GM18511 (cell line): ENCODE measurements at regions not wholly inside any gene's neighbourhood (a gene's known extent, or its start where the extent isn't known, plus 50 kb on each side); places are given as distances from the start of the nearest gene placed in this dataset.
"Not testable (repeated sequence)": the region's sequence is repeated elsewhere in the genome, so short reads cannot be mapped to it uniquely, and the experiment has no call there.

Source experiments
- ATAC-seq: cut with Tn5 transposase; IDR thresholded peaks from one replicate; pipeline ENCODE4 v1.9.1; 2021; ENCODE audit warnings: mild to moderate bottlenecking, moderate library complexity; ENCODE audit not compliant: unreplicated experiment

DNA sequence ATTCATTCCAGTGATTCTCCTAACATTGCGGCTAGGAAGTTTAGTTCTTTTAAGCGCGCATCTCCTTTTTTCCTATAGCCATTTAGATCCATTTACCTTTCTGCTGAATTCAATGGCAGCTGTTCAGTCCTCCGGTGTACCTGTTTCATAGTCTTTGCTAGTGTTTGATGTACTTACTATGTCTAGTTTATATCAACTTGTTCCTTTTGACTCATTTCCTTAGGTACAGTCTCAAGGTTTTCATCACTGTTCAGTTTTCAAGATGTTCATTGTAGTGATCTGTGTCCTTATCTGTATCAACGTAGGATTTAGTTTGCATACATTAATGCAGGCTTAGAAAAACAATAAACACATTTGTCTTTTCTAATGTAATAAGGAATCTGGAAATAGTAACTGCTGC, 59.0 kb upstream of the MBNL1 start:
- no peak for ATAC-seq

DNA sequence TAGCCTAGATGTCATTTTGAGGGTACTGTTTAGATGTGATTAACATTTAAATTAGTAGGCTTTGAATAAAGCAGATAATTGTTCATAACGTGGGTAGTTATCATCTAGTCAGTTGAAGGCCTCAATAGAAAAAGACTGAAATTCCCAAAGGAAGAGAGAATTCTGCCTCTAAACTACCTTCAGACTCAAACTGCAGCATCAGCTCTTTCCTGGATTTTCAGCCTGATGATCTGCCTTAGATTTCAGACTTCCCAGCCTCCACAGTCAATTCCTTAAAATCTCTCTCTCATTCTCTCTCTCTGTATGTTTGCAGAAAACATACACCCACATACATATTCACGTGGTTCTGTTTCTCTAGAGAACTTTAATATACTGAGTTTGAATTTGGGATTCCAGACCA, 58.0 kb upstream of the MBNL1 start:
- ATAC-seq, result no peak

DNA sequence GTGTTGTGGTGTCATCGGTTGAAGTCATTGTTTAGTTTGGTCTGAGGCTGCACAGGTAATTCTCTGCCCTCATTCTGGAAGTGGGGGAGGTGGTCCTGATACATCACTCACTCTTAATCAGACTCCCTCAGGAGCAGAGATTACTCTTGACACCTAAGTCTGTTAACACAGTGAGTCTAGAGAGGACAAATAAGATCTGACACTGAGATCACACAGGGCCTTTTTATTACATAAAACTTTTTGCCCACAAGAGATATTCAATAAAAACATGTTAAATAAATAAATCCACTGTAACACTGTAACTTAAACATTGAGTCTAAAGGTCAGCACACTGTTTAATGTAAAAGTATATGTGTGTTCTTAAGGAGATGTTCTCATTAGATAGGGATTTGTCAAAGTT, 57.1 kb upstream of the MBNL1 start:
- ATAC-seq, result no peak

- ATAC-seq, result no peak
Observed at GRCh38 chr3:152213203-152213602, 55.5 kb upstream of the MBNL1 start.

DNA sequence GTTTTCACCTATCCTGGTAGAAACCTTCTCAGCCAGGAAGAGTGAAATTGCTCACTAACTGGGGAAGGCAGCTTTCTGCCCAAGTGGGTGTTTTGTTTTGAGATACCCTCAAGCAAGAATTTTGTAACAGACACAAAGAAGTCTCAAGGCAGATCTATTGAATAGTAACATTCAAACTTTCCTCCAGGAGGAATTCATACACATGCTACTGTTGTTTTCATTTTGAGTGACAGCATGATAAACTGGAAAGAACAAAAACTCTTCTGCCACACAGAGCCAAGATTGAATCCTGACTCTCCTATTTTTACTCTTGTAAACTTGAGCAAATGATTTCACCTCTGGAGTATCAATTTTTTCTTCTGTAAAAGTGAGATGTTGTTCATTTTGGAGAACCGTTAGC, 54.8 kb upstream of the MBNL1 start:
- ATAC-seq, result no peak

DNA sequence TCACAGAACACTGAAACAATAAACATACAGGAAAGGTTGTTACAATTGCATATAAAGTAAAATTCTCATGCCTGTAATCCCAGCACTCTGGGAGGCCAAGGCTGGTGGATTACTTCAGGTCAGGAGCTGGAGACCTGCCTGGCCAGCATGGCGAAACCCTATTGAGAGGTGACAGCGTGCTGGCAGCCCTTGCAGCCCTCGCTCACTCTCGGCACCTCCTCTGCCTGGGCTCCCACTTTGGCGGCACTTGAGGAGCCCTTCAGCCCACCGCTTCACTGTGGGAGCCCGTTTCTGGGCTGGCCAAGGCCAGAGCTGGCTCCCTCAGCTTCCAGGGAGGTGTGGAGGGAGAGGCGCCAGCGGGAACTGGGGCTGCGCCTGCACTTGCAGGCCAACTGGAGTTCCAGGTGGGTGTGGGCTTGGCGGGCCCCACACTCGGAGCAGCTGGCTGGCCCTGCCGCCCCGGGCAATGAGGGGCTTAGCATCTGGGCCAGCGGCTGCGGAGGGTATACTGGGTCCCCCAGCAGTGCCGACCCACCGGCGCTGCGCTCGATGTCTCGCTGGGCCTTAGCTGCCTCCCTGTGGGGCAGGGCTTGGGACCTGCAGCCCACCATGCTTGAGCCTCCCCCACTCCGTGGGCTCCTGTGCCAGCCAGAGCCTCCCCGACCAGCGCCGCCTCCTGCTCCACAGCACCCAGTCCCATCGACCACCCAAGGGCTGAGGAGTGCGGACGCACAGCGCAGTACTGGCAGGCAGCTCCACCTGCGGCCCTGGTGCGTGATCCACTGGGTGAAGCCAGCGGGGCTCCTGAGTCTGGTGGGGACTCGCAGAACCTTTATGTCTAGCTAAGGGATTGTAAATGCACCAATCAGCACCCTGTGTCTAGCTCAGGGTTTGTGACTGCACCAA, 51.5 kb upstream of the MBNL1 start:
- not testable (repeated sequence) for ATAC-seq

GRCh38 chr3:152218602-152219001, 50.1 kb upstream of the MBNL1 start:
- no peak for ATAC-seq
